KG1 (cell line): ENCODE measurements at regions not wholly inside any gene's neighbourhood (a gene's known extent, or its start where the extent isn't known, plus 50 kb on each side); places are given as distances from the start of the nearest gene placed in this dataset.

ENCODE experiments used
- DNase-seq: peaks from one replicate; lab custom pipeline; 2025; lab: John Stamatoyannopoulos, UW

DNA sequence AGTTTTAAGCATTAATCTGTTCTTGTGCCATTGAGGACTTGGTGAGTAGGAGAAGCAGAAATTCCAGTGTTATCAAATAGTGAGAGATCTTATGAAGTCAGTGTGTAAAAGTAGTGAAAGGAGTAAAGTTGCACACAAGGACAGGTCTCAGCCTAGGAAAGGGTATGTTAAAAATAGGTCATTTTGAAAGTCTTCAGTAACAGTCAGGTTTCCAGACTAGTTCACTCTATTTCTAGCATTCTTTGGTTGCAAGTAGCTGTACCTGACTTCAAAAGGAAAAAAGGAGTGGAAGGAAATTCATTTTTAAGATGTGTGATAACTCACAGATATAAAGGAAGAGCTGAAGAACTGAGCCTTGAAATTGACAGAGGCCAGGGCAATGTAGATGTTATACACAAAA lies 250.1 kb upstream of the SATB1 start:
- DNase-seq, result no peak

DNA sequence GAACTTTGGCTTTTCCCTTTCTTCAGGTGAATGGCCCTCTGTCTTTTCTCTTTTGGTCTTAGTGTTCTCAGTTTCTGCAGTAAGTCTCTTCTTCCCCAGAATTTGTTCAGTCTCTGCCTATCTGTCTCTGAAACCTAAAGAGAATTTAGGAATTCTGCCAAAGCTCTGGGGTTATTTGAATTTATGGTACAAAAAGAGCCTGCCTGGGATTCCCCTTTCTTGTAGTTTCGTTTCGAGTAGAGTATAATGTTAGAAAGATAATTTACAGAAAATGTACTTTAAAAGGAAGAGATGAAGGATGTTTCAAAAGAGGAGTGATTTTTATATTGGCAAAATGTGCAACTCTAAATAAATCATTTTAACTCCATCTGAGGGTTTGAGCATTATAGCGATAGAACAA lies 247.4 kb upstream of the SATB1 start:
- no peak for DNase-seq

GRCh38 chr3:18670759-18671158 lies 245.6 kb upstream of the SATB1 start:
- DNase-seq, result no peak

GRCh38 chr3:18669374-18669773 lies 244.2 kb upstream of the SATB1 start:
- no peak for DNase-seq

DNA sequence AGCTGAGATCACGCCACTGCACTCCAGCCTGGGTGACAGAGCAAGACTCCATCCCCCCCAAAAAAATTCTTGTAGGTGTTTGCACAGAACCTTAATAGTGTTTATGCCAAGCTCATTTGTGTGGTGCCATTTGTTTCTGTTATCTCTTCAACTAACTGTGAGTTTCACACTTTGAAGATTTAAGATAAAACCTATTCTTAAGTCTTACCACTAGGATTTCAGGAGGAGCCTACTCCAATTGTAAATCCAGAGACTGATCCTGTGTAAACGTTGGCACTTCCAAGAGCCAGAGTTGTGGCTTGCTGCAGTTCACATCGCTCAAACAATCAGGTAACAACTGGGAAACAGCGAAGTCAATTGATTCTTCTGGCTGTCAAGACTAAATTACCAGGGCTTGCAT lies 242.4 kb upstream of the SATB1 start:
- no peak for DNase-seq

DNA sequence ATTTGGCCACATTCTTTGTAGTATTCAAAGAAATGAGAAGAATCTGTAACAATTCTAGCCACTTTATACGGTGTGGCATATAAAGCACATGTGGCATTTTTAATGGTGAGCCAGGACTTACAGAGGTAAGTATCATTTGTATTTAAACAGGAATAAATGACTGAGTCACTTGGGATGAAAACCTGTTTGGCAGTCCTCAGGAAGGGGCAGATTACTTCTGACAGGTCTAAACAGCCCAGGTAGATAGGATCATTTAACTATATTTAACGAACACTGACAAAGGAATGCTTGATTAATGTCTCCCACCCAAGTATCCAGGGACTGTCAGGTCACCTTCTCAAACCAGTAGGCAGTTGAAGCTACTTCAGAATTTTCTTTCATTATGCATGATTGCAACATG lies 241.5 kb upstream of the SATB1 start:
- DNase-seq, result no peak

GRCh38 chr3:18660059-18660458 lies 234.9 kb upstream of the SATB1 start:
- DNase-seq, result no peak

GRCh38 chr3:18657858-18658820 lies 233.0 kb upstream of the SATB1 start:
- DNase-seq, result no peak

- DNase-seq, result no peak
These were observed 231.7 kb upstream of the SATB1 start for GRCh38 chr3:18656866-18657265.

DNA sequence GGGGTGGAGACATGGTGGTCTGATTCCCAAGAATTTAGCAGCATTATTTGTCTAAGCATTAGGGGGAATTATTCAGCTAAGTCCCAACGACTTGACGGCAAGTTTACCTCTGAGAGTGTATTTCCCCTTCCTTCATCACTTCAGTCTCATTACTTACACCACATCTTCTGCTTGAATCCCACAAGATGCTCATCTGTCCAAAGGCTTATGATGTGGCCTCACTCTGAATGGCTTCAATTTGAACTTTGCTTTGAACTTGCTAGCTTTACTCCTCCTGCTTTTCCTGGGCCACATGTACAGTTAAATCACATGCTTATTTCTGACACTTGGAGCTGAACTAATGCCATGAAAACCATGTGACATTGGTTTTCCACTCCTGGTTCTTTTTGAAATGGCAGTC lies 231.3 kb upstream of the SATB1 start:
- DNase-seq, result no peak

DNA sequence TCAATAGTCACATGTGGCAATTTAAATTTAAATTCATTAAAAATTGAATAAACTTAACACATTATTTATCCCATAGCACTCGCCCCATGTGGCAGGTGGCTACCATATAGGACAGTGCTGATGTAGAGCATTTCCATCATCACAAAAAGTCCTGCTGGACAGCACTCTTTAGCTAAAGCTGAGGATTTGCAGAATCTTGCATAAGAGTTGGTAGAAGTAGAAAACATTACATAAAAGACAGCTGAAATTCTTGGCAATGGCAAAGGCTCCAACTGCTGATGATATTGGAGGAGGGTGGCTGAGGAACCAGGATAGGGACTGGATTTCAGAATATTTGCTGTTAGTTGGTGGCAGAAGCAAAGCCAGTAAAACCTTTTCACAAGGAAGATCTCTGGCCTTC lies 230.7 kb upstream of the SATB1 start:
- DNase-seq, result no peak

GRCh38 chr3:18652781-18653180 lies 227.6 kb upstream of the SATB1 start:
- DNase-seq, result no peak

GRCh38 chr3:18650731-18651130 lies 225.6 kb upstream of the SATB1 start:
- DNase-seq, result no peak

DNA sequence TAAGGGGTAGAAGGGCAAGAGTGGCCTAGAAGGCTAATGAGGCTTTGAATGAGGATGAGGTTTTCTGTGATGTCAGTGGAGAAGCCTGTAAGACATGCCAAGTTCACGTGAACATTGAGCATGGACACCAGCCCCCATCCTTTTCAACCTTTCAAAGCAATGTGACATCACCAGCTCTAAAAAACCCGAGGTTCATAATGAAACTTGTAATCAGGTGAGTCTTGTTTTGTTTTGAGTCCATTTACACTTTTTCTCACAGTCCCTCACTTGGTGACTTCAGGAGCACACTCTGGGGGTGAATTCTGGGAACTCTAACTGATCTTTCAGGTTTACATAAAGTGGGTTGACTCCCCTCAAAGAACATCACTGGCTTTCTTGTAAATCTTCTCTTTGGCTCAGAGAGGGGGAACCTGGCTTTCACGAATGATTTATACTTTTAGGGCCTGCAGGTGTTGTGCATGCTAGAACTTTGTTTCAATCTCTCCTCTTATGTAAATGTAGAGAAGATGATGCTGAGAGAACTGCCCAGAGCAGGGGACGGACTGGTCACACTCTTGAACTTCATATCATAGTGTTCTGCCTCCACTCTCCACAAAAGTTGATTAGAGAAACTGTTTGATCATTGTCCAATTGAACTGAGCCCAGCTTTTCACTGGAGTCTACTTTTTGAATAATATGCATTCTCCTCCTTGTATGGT lies 224.7 kb upstream of the SATB1 start:
- DNase-seq, result no peak

DNA sequence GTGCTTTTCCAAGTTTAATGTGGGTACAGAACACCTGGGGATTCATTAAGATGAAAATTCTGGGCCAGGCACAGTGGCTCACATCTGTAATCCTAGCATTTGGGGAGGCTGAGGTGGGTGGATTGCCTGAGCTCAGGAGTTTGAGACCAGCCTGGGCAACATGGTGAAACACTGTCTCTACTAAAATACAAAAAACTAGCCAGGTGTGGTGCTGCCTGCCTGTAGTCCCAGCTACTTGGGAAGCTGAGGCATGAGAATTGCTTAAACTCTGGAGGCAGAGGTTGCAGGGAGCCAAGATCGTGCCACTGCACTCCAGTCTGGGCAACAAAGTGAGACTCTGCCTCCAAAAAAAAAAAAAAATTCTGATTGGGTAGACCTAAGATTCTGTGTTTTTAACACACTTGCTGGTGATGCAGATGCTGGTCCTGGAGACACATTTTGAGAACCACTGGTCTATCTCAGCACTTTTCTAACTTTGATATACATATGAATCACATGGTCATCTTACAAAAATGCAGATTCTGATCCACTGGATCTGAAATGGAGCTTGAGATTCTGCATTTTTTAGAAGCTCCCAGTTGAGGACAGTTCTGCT lies 223.8 kb upstream of the SATB1 start:
- DNase-seq, result no peak

GRCh38 chr3:18648159-18648558 lies 223.0 kb upstream of the SATB1 start:
- no peak for DNase-seq

- no peak for DNase-seq
These were observed 220.5 kb upstream of the SATB1 start for GRCh38 chr3:18645619-18646018.

GRCh38 chr3:18643281-18643680 lies 218.1 kb upstream of the SATB1 start:
- DNase-seq, result no peak

- DNase-seq, result no peak
These were observed 216.8 kb upstream of the SATB1 start for GRCh38 chr3:18641916-18642315.

GRCh38 chr3:18635215-18635614 lies 210.1 kb upstream of the SATB1 start:
- DNase-seq, result no peak

- no peak for DNase-seq
These were observed 209.3 kb upstream of the SATB1 start for GRCh38 chr3:18634461-18634860.

DNA sequence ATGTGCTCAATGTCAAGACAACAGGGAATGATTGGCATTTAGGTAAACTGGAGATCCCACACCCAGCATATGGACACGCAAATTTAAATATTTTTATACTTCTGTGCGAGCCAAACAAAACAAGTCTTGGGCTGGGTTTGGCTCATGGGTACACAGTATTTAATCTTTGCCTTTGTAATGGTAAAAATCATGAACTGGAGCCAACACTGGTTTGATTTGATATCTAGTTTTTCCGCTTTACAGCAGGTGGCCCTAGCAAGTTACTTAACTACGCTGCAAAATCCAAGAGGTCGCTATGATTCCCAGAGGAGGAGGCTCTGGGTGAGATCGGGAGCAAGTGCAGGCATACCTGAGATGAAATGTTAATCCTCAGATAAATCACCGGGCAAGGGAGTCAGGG lies 207.9 kb upstream of the SATB1 start:
- no peak for DNase-seq

- DNase-seq, result no peak
These were observed 205.2 kb upstream of the SATB1 start for GRCh38 chr3:18630295-18630694.
